Testis (tissue), 2 donors: ENCODE measurements at regions not wholly inside any gene's neighbourhood (a gene's known extent, or its start where the extent isn't known, plus 50 kb on each side); places are given as distances from the start of the nearest gene placed in this dataset.

Source experiments
- POLR2A ChIP-seq: fragments of 450-650 bp; IDR thresholded peaks from one replicate; pipeline ENCODE4 v1.6.1; 2017; ENCODE audit warnings: antibody characterized with exemption, mild to moderate bottlenecking, moderate library complexity
- TF ChIP-seq, protein P1 (sequence below), 3 experiments: fragments of 450-650 bp in 2 of 3; fragments of 200-600 bp in 1 of 3; sonication (generic) in 1 of 3; IDR thresholded peaks; one replicate each; pipeline ENCODE4 v1.5.1; 2016 to 2019; ENCODE audit warnings: antibody characterized with exemption in 3 of 3, mild to moderate bottlenecking in 2 of 3, moderate library complexity in 1 of 3

DNA sequence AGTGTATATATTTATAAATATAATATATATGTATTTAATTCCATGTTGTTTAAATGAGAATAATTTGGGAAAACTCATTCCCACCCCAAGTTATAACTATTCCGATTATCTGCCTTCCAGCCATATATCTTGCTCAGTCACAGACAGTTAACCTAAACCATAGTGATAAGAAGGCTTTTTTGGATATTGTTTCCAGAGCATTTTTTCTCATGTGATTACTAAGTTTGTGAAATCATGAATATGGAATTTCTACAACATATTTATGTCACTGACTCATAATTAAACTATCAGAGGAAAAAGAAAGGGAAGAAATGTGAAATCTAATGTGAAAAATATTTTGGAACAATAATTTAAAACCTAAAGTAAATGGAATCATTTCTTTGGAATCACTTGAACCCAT, 1163.5 kb upstream of the PABPC4L start:
- TF ChIP-seq, protein P1, sequence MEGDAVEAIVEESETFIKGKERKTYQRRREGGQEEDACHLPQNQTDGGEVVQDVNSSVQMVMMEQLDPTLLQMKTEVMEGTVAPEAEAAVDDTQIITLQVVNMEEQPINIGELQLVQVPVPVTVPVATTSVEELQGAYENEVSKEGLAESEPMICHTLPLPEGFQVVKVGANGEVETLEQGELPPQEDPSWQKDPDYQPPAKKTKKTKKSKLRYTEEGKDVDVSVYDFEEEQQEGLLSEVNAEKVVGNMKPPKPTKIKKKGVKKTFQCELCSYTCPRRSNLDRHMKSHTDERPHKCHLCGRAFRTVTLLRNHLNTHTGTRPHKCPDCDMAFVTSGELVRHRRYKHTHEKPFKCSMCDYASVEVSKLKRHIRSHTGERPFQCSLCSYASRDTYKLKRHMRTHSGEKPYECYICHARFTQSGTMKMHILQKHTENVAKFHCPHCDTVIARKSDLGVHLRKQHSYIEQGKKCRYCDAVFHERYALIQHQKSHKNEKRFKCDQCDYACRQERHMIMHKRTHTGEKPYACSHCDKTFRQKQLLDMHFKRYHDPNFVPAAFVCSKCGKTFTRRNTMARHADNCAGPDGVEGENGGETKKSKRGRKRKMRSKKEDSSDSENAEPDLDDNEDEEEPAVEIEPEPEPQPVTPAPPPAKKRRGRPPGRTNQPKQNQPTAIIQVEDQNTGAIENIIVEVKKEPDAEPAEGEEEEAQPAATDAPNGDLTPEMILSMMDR (IDR thresholded peaks at IDR 0.05) = no peak
- no peak for TF ChIP-seq POLR2A
